A549 (cell line): ENCODE measurements at regions not wholly inside any gene's neighbourhood (a gene's known extent, or its start where the extent isn't known, plus 50 kb on each side); places are given as distances from the start of the nearest gene placed in this dataset.

Experiments used
- ATAC-seq, 2 experiments: fragments of 200-7000 bp in 1 of 2; fragments of >200 bp in 1 of 2; cut with Nextera tagmentation in 1 of 2; cut with Tn5 transposase in 1 of 2; 3 replicates each; pipeline versions ENCODE4 v1.8.0 to v1.9.1; 2018 to 2020; ENCODE audit warnings: mild to moderate bottlenecking in 1 of 2, moderate library complexity in 1 of 2
- CTCF ChIA-PET: fragments of 300-600 bp; sonication (Branson Sonifier 250); formaldehyde crosslinking; extraction: SDS; loops from one replicate; lab custom pipeline; 2021; ENCODE audit warnings: antibody characterized with exemption, inconsistent platforms; lab: Yijun Ruan, JAX
- POLR2A ChIA-PET: fragments of 350-600 bp; formaldehyde crosslinking; extraction: SDS; loops from one replicate; lab custom pipeline; 2021; ENCODE audit warnings: antibody characterized with exemption, inconsistent platforms; lab: Yijun Ruan, JAX
- DNase-seq, 2 experiments: peaks; one replicate each; pipeline versions ENCODE4 v3.0.0 to v3.0.0-alpha.2; 2011 to 2016; ENCODE audit warnings: low read depth in 1 of 2, low spot score in 1 of 2
- FAIRE-seq: peaks from 2 replicates; lab custom pipeline; 2011; peaks lifted over from hg19 to GRCh38; lab: Jason Lieb, UNC
- H3K27ac ChIP-seq, 2 experiments: fragments of >200 bp; sonication (Bioruptor Twin); formaldehyde crosslinking; 3 replicates each; pipeline ENCODE4 v1.5.1; 2016 to 2017
- H3K4me1 ChIP-seq: fragments of >200 bp; sonication (Bioruptor Twin); formaldehyde crosslinking; 3 replicates; pipeline ENCODE4 v1.6.1; 2016
- H3K4me2 ChIP-seq: fragments of >200 bp; sonication (Bioruptor Twin); formaldehyde crosslinking; 3 replicates; pipeline ENCODE4 v1.6.1; 2016
- H3K4me3 ChIP-seq: fragments of >200 bp; sonication (Bioruptor Twin); formaldehyde crosslinking; 3 replicates; pipeline ENCODE4 v1.5.1; 2016
- H3K9me3 ChIP-seq: fragments of >200 bp; sonication (Bioruptor Twin); formaldehyde crosslinking; 3 replicates; pipeline ENCODE4 v1.6.1; 2016
- BHLHE40 ChIP-seq: IDR thresholded peaks from 2 replicates; pipeline ENCODE4 v1.6.1; 2012; ENCODE audit warnings: low read depth, low read length, inconsistent platforms
- CBX8 ChIP-seq: fragments of 200-600 bp; sonication (generic); IDR thresholded peaks from 2 replicates; pipeline ENCODE4 v1.6.1; 2016
- CEBPB ChIP-seq, 2 experiments: fragments of >200 bp in 1 of 2; sonication (Bioruptor Twin) in 1 of 2; formaldehyde crosslinking in 1 of 2; IDR thresholded peaks; 2 replicates each; pipeline ENCODE4 v1.6.1; 2012 to 2016
- CHD2 ChIP-seq: fragments of 150-350 bp; IDR thresholded peaks from 2 replicates; pipeline ENCODE4 v1.6.1; 2014; ENCODE audit warnings: low read length; ENCODE audit not compliant: partially characterized antibody
- CHD4 ChIP-seq: fragments of 200-600 bp; sonication (generic); IDR thresholded peaks from 2 replicates; pipeline ENCODE4 v1.6.1; 2016; ENCODE audit warnings: antibody characterized with exemption, mild to moderate bottlenecking, borderline replicate concordance
- EHF ChIP-seq: fragments of 250-450 bp; sonication (Bioruptor Pico); IDR thresholded peaks from 2 replicates; pipeline ENCODE4 v1.5.0; 2020; ENCODE audit warnings: mild to moderate bottlenecking
- EHMT2 ChIP-seq: fragments of 200-600 bp; sonication (generic); IDR thresholded peaks from 2 replicates; pipeline ENCODE4 v1.6.1; 2016; ENCODE audit warnings: antibody characterized with exemption, low read depth, mild to moderate bottlenecking, moderate library complexity
- EP300 ChIP-seq, 2 experiments: fragments of >200 bp; sonication (Bioruptor Twin); formaldehyde crosslinking; IDR thresholded peaks; 2 replicates in 1 of 2; 3 replicates in 1 of 2; pipeline ENCODE4 v1.6.1; 2016 to 2017
- ESRRA ChIP-seq: fragments of 150-350 bp; IDR thresholded peaks from 2 replicates; pipeline ENCODE4 v1.6.1; 2014; ENCODE audit warnings: mild to moderate bottlenecking, low read length, borderline replicate concordance
- FOSB ChIP-seq: fragments of 250-450 bp; sonication (Bioruptor Pico); IDR thresholded peaks from 2 replicates; pipeline ENCODE4 v1.5.0; 2020; ENCODE audit warnings: mild to moderate bottlenecking, moderate library complexity
- FOSL2 ChIP-seq, 2 experiments: fragments of 450-650 bp in 1 of 2; fragments of >200 bp in 1 of 2; sonication (Bioruptor Twin) in 1 of 2; formaldehyde crosslinking; IDR thresholded peaks; 2 replicates each; pipeline versions ENCODE4 v1.5.0 to v1.6.1; 2016 to 2020; ENCODE audit warnings: mild to moderate bottlenecking in 1 of 2, moderate library complexity in 1 of 2
- FOXS1 ChIP-seq: fragments of 250-450 bp; sonication (Bioruptor Pico); IDR thresholded peaks from 2 replicates; pipeline ENCODE4 v1.5.0; 2020; ENCODE audit warnings: mild to moderate bottlenecking, moderate library complexity
- KDM5A ChIP-seq: fragments of 200-600 bp; sonication (generic); IDR thresholded peaks from 2 replicates; pipeline ENCODE4 v1.6.1; 2016; ENCODE audit warnings: antibody characterized with exemption, mild to moderate bottlenecking
- MAFK ChIP-seq: fragments of 450-650 bp; IDR thresholded peaks from 2 replicates; pipeline ENCODE4 v1.6.1; 2014; ENCODE audit not compliant: partially characterized antibody
- MYC ChIP-seq: IDR thresholded peaks from 2 replicates; pipeline ENCODE4 v1.6.1; 2012; ENCODE audit warnings: mild to moderate bottlenecking, inconsistent platforms, low read length, improper control_type of control experiment, borderline replicate concordance
- NPAS2 ChIP-seq: fragments of 250-450 bp; sonication (Bioruptor Pico); IDR thresholded peaks from 2 replicates; pipeline ENCODE4 v1.8.0; 2022; ENCODE audit warnings: mild to moderate bottlenecking, moderate library complexity, borderline replicate concordance
- NR3C1 ChIP-seq: fragments of >200 bp; sonication (Bioruptor Twin); formaldehyde crosslinking; IDR thresholded peaks from 3 replicates; pipeline ENCODE4 v1.6.1; 2017
- PHF8 ChIP-seq: fragments of 200-600 bp; sonication (generic); IDR thresholded peaks from 2 replicates; pipeline ENCODE4 v1.6.1; 2016; ENCODE audit warnings: low read depth, mild to moderate bottlenecking, antibody characterized with exemption, moderate library complexity, borderline replicate concordance
- POLR2A ChIP-seq: IDR thresholded peaks from 2 replicates; pipeline ENCODE4 v1.6.1; 2012; ENCODE audit warnings: mild to moderate bottlenecking, low read length
- RAD21 ChIP-seq, 2 experiments: fragments of >200 bp in 1 of 2; sonication (Bioruptor Twin) in 1 of 2; formaldehyde crosslinking in 1 of 2; IDR thresholded peaks in 1 of 2; conservative IDR thresholded peaks in 1 of 2; 2 replicates in 1 of 2; 3 replicates in 1 of 2; pipeline ENCODE4 v1.6.1; 2012 to 2018; ENCODE audit warnings: inconsistent platforms in 1 of 2
- ZC3H11A ChIP-seq: fragments of 450-650 bp; IDR thresholded peaks from 2 replicates; pipeline ENCODE4 v1.6.1; 2014; ENCODE audit warnings: antibody characterized with exemption, mild to moderate bottlenecking
- WGBS: methylation state at CpG from one replicate; pipeline ENCODE4 v1.1.6; 2017; ENCODE audit errors: missing lambda C conversion rate; 5-methylcytosine and 5-hydroxymethylcytosine counted together
- TF ChIP-seq, protein P1 (sequence below): fragments of 250-450 bp; sonication (Bioruptor Pico); IDR thresholded peaks from 2 replicates; pipeline ENCODE4 v1.5.0; 2020; ENCODE audit warnings: low read depth, mild to moderate bottlenecking, moderate library complexity
- TF ChIP-seq, protein P2 (sequence below): fragments of 250-450 bp; sonication (Bioruptor Pico); IDR thresholded peaks from 2 replicates; pipeline ENCODE4 v1.5.0; 2021; ENCODE audit warnings: mild to moderate bottlenecking, moderate library complexity, borderline replicate concordance
- TF ChIP-seq, protein P3 (sequence below): fragments of 200-600 bp; sonication (generic); IDR thresholded peaks from 2 replicates; pipeline ENCODE4 v1.6.1; 2016; ENCODE audit warnings: antibody characterized with exemption, mild to moderate bottlenecking, moderate library complexity
- TF ChIP-seq, protein P4 (sequence below): IDR thresholded peaks from 2 replicates; pipeline ENCODE4 v1.6.1; 2012
- TF ChIP-seq, protein P5 (sequence below): IDR thresholded peaks from 2 replicates; pipeline ENCODE4 v1.6.1; 2012

DNA sequence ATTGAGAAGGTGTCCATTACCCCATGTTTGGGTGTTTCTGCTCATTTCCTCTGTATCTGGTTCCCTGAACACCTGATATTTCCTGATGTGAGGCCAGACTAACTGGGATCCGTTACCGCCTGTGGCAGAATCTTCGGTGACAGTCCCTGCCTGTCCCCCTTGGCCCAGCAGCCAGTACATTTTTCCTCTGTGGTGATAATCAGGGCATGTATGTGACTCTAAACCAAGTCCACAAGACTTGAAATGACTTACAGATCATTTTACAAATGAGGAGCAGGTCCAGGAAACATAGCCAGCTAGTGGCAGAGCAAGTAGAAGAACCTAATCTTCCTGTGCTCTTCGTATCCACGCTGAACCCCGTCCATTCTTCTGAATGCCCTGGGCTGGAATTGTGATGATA is 143.5 kb upstream of the IPO9 start:
- H3K4me3 ChIP-seq = no peak overlapping the region
- H3K9me3 ChIP-seq = no peaks in the 10 kb centered on the region
- no peak overlapping the region for H3K4me2 ChIP-seq
- CTCF ChIA-PET = interaction anchor here (1.2 to 5.0 kb wide), 4 partner anchors 18 to 126 kb away, joined by 3 to 25 read pairs (median 13); no protein-coding TSS in a partner anchor
- WGBS = 74% methylated on average over 6 of the region's 6 CpGs
- H3K4me1 ChIP-seq = peaks cover 15% of the 10 kb centered on the region
- H3K27ac ChIP-seq = no peak overlapping the region
- DNase-seq (no peak), FAIRE-seq (no peak), ATAC-seq (no peak)
- no peak for TF ChIP-seq ZC3H11A
- TF ChIP-seq RAD21 (conservative IDR thresholded peaks at IDR 0.05 in 1 of 2, IDR thresholded peaks at IDR 0.05 in 1 of 2) = no peak
- TF ChIP-seq, protein P1, sequence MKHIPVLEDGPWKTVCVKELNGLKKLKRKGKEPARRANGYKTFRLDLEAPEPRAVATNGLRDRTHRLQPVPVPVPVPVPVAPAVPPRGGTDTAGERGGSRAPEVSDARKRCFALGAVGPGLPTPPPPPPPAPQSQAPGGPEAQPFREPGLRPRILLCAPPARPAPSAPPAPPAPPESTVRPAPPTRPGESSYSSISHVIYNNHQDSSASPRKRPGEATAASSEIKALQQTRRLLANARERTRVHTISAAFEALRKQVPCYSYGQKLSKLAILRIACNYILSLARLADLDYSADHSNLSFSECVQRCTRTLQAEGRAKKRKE (CRISPR knock-in tag) = no peak
- TF ChIP-seq POLR2A = no peak
- no peak for TF ChIP-seq EHMT2
- no peak for TF ChIP-seq NR3C1
- no peak for TF ChIP-seq FOXS1
- TF ChIP-seq KDM5A = no peak
- TF ChIP-seq FOSB (CRISPR knock-in tag) = no peak
- POLR2A ChIA-PET = no interaction called here

DNA sequence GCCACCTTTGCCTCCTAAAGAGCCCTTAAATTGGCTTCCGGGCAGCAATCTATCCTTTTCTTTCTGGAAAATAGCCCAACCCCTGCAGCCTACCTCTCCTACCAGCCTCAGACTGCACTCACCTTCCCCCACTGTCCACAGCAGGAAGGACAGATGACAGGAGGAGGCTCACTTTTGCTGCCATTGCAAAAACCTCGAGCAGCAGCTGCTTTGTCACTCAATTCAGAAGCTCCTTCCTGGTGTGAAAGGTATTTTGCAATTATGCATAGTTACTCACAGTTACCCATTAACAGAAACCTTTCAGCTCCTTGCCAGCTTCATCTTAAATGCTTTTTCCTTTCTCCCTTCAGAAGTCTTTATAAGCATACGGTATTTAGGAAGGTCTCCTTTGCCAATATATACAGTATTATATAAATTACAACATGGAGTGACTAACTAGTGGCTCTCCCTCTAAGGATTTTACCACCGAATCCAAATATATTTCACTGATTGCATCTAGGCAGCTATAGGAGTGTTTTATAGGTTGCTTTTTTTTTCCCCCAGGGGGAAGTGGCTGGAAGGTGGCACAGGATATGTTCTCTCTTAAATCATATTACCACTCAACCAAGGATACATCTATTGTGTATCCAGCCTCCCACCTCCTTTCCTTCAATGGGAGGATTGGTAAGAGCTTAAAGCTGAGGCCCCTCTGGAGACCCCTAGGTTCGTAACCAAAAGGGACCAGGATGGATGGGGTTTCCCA is 142.1 kb upstream of the IPO9 start:
- ATAC-seq (peak; percentile 30 to 56; a peak in 3 of 6 replicates), DNase-seq (peak; percentile 22 to 33), FAIRE-seq (no peak)
- no peak for TF ChIP-seq FOXS1
- no peak for TF ChIP-seq KDM5A
- no peak for TF ChIP-seq EHF (CRISPR knock-in tag)
- TF ChIP-seq, protein P2, sequence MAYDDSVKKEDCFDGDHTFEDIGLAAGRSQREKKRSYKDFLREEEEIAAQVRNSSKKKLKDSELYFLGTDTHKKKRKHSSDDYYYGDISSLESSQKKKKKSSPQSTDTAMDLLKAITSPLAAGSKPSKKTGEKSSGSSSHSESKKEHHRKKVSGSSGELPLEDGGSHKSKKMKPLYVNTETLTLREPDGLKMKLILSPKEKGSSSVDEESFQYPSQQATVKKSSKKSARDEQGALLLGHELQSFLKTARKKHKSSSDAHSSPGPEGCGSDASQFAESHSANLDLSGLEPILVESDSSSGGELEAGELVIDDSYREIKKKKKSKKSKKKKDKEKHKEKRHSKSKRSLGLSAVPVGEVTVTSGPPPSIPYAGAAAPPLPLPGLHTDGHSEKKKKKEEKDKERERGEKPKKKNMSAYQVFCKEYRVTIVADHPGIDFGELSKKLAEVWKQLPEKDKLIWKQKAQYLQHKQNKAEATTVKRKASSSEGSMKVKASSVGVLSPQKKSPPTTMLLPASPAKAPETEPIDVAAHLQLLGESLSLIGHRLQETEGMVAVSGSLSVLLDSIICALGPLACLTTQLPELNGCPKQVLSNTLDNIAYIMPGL (CRISPR knock-in tag) = no peak
- TF ChIP-seq MAFK = peak; percentile 94
- Histone ChIP-seq H3K4me3 (no peak overlapping the region), H3K27ac (peak overlapping the region in 1 of 2 experiments; percentile 48; a peak in 3 of 6 replicates), H3K4me2 (peak overlapping the region; percentile 53), H3K9me3 (no peaks in the 10 kb centered on the region), H3K4me1 (peaks cover 15% of the 10 kb centered on the region)
- ChIA-PET POLR2A (no interaction called here), CTCF (interaction anchor here (1.1 to 5.0 kb wide), 5 partner anchors 17 to 127 kb away, joined by 3 to 25 read pairs (median 4); no protein-coding TSS in a partner anchor)
- WGBS = 42% methylated on average over 5 of the region's 5 CpGs

DNA sequence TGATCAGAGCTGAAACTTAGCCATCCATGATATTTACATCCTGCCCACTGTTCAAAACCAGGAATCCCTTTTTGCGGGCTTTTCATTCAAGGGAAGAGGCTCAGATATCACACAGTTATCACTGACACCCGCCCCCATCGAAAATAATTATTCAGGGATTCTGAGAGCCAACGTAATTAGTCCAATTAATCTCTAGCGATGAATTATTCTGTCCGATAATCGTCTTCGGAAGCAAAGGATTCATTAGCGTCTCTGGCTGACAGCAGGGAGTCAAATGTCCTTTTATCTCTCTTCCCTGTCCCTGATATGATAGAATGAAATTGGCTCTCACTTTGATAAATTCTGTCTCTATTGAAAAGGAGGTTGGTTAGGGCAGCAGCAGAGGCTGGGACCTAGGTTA is 140.4 kb upstream of the IPO9 start:
- CTCF ChIA-PET = interaction anchor here (1.0 to 5.0 kb wide), 3 partner anchors 16 to 129 kb away, joined by 3 to 22 read pairs (median 10); no protein-coding TSS in a partner anchor
- H3K9me3 ChIP-seq = no peaks in the 10 kb centered on the region
- POLR2A ChIA-PET = no interaction called here
- FAIRE-seq = no peak
- no peak for DNase-seq
- H3K4me1 ChIP-seq = peaks cover 15% of the 10 kb centered on the region
- WGBS = 90% methylated on average over 9 of the region's 9 CpGs
- H3K4me3 ChIP-seq = no peak overlapping the region
- no peak overlapping the region for H3K4me2 ChIP-seq
- no peak for ATAC-seq
- no peak overlapping the region for H3K27ac ChIP-seq
- TF ChIP-seq, protein P3, sequence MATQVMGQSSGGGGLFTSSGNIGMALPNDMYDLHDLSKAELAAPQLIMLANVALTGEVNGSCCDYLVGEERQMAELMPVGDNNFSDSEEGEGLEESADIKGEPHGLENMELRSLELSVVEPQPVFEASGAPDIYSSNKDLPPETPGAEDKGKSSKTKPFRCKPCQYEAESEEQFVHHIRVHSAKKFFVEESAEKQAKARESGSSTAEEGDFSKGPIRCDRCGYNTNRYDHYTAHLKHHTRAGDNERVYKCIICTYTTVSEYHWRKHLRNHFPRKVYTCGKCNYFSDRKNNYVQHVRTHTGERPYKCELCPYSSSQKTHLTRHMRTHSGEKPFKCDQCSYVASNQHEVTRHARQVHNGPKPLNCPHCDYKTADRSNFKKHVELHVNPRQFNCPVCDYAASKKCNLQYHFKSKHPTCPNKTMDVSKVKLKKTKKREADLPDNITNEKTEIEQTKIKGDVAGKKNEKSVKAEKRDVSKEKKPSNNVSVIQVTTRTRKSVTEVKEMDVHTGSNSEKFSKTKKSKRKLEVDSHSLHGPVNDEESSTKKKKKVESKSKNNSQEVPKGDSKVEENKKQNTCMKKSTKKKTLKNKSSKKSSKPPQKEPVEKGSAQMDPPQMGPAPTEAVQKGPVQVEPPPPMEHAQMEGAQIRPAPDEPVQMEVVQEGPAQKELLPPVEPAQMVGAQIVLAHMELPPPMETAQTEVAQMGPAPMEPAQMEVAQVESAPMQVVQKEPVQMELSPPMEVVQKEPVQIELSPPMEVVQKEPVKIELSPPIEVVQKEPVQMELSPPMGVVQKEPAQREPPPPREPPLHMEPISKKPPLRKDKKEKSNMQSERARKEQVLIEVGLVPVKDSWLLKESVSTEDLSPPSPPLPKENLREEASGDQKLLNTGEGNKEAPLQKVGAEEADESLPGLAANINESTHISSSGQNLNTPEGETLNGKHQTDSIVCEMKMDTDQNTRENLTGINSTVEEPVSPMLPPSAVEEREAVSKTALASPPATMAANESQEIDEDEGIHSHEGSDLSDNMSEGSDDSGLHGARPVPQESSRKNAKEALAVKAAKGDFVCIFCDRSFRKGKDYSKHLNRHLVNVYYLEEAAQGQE = no peak
- TF ChIP-seq FOSL2 (IDR thresholded peaks at IDR 0.05) (no peak), FOSL2 (CRISPR knock-in tag; IDR thresholded peaks at IDR 0.05) (no peak), CBX8 (no peak), ESRRA (no peak), EP300 (IDR thresholded peaks at IDR 0.05) (no peak), ZC3H11A (no peak), MYC (no peak), MAFK (no peak), FOSB (CRISPR knock-in tag) (no peak), PHF8 (no peak), CHD4 (no peak), CEBPB (IDR thresholded peaks at IDR 0.05) (no peak), BHLHE40 (no peak), CHD2 (no peak), NPAS2 (no peak)
- TF ChIP-seq, protein P4, sequence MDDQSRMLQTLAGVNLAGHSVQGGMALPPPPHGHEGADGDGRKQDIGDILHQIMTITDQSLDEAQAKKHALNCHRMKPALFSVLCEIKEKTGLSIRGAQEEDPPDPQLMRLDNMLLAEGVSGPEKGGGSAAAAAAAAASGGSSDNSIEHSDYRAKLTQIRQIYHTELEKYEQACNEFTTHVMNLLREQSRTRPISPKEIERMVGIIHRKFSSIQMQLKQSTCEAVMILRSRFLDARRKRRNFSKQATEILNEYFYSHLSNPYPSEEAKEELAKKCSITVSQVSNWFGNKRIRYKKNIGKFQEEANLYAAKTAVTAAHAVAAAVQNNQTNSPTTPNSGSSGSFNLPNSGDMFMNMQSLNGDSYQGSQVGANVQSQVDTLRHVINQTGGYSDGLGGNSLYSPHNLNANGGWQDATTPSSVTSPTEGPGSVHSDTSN = no peak
- TF ChIP-seq, protein P5, sequence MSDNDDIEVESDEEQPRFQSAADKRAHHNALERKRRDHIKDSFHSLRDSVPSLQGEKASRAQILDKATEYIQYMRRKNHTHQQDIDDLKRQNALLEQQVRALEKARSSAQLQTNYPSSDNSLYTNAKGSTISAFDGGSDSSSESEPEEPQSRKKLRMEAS = no peak
